ENCODE measurements at regions not wholly inside any gene's neighbourhood (a gene's known extent, or its start where the extent isn't known, plus 50 kb on each side); places are given as distances from the start of the nearest gene placed in this dataset.

GRCh38 chr5:24376210-24376609, 268.6 kb downstream of the CDH10 start (continued):
- TF ChIP-seq PRPF4 (IDR thresholded peaks at IDR 0.05; ENCODE audit: insufficient read depth, low read depth, low read length, poor library complexity, severe bottlenecking) (no peak), ATF7 (IDR thresholded peaks at IDR 0.05) (no peak)

- H3K36me3 ChIP-seq (ENCODE audit: control insufficient read depth, insufficient read depth, low read length): no peaks in the 10 kb centered on the region
- H3K9ac ChIP-seq (ENCODE audit: insufficient read depth in 1 of 2, low read depth in 2 of 2, low read length in 2 of 2): no peak overlapping the region
- H3K4me2 ChIP-seq (ENCODE audit: insufficient read depth, low read length): no peak overlapping the region
- H3K4me1 ChIP-seq (replicated peaks in 1 of 2; ENCODE audit: control insufficient read depth in 2 of 2, insufficient read depth in 2 of 2, low read length in 2 of 2): no peaks in the 10 kb centered on the region
- under 1% methylated on average over 6 of the region's 6 CpGs for WGBS (ENCODE audit: insufficient coverage, low coverage, missing lambda C conversion rate)
- no peak for ATAC-seq
- H3K27me3 ChIP-seq (ENCODE audit: control insufficient read depth in 2 of 2, insufficient read depth in 2 of 2, low read length in 2 of 2): no peaks in the 10 kb centered on the region
- H2AFZ ChIP-seq (ENCODE audit: low read depth, low read length): no peak overlapping the region
- ChIA-PET CTCF (ENCODE audit: low intra/inter-chr PET ratio) (no interaction called here), POLR2A (no interaction called here)
- no peak for DNase-seq (ENCODE audit: extremely low read depth in 1 of 4, low spot score in 3 of 4)
- no peaks in the 10 kb centered on the region for H3K9me1 ChIP-seq (ENCODE audit: control insufficient read depth, insufficient read depth, low read length)
- in situ Hi-C loops (cut with MboI): no loop called here
- H3K4me3 ChIP-seq: no peak overlapping the region
- BruUV-seq (replicated peaks): no TSS peak
- FAIRE-seq: no peak
- TF ChIP-seq, protein P1, sequence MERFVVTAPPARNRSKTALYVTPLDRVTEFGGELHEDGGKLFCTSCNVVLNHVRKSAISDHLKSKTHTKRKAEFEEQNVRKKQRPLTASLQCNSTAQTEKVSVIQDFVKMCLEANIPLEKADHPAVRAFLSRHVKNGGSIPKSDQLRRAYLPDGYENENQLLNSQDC (CRISPR knock-in tag; IDR thresholded peaks at IDR 0.05): no peak
- TF ChIP-seq PRMT5 (CRISPR knock-in tag; IDR thresholded peaks at IDR 0.05): no peak
- no peak for TF ChIP-seq FUS (optimal IDR thresholded peaks at IDR 0.05; ENCODE audit: low read depth, low read length)
- H3K27ac ChIP-seq (ENCODE audit: extremely low read depth, low read depth, low read length): no peak overlapping the region
- H3K9me3 ChIP-seq (replicated peaks; ENCODE audit: control insufficient read depth, insufficient read depth, low read depth, low read length): no peaks in the 10 kb centered on the region
- H4K20me1 ChIP-seq (replicated peaks; ENCODE audit: control insufficient read depth, insufficient read depth, low read length): no peaks in the 10 kb centered on the region
- intact Hi-C loops (cut with micrococcal nuclease): no loop called here
- no peaks in the 10 kb centered on the region for H3K79me2 ChIP-seq (ENCODE audit: control insufficient read depth, insufficient read depth, low read length)
Observed at GRCh38 chr5:24376616-24377015, 268.2 kb downstream of the CDH10 start.
